T-helper 17 cell (primary cell): ENCODE measurements at regions not wholly inside any gene's neighbourhood (a gene's known extent, or its start where the extent isn't known, plus 50 kb on each side); places are given as distances from the start of the nearest gene placed in this dataset.

Experiments
- ATAC-seq: fragments of 150-1000 bp; cut with Tn5 transposase; 2 replicates; pipeline ENCODE4 v1.10.0; 2021; ENCODE audit warnings: mild to moderate bottlenecking, moderate library complexity
- DNase-seq, 3 donors: peaks; one replicate each; pipeline versions ENCODE4 v3.0.0 to v3.0.0-alpha.2; 2020 to 2021
- H3K9me3 ChIP-seq: one replicate; pipeline ENCODE4 v1.7.0; 2013; ENCODE audit warnings: low read length, mild to moderate bottlenecking; ENCODE audit not compliant: control insufficient read depth, poor library complexity, severe bottlenecking
- H3K27ac Mint-ChIP-seq: one replicate; pipeline ENCODE4 v1.8.0; 2022; ENCODE audit warnings: mild to moderate bottlenecking, moderate library complexity, mixed read lengths
- H3K27me3 Mint-ChIP-seq: one replicate; pipeline ENCODE4 v1.8.0; 2022; ENCODE audit warnings: mixed read lengths
- H3K36me3 Mint-ChIP-seq: one replicate; pipeline ENCODE4 v1.8.0; 2022; ENCODE audit warnings: low read depth, mixed read lengths
- H3K4me1 Mint-ChIP-seq: one replicate; pipeline ENCODE4 v1.8.0; 2022; ENCODE audit warnings: mild to moderate bottlenecking, mixed read lengths
- H3K4me3 Mint-ChIP-seq: one replicate; pipeline ENCODE4 v1.8.0; 2022; ENCODE audit warnings: mild to moderate bottlenecking, moderate library complexity, mixed read lengths

GRCh38 chr21:23463365-23463764, 2143.9 kb downstream of the MRPL39 start:
- H3K4me3 Mint-ChIP-seq, result no peak overlapping the region
- no peak overlapping the region for H3K27ac Mint-ChIP-seq
- no peaks in the 10 kb centered on the region for H3K9me3 ChIP-seq
- H3K27me3 Mint-ChIP-seq, result no peaks in the 10 kb centered on the region
- DNase-seq, result no peak
- no peaks in the 10 kb centered on the region for H3K4me1 Mint-ChIP-seq
- no peak for ATAC-seq
- no peaks in the 10 kb centered on the region for H3K36me3 Mint-ChIP-seq

- Mint-ChIP-seq H3K4me1 (no peaks in the 10 kb centered on the region), H3K4me3 (no peak overlapping the region), H3K27me3 (no peaks in the 10 kb centered on the region), H3K36me3 (no peaks in the 10 kb centered on the region), H3K27ac (no peak overlapping the region)
- DNase-seq (no peak), ATAC-seq (no peak)
- no peaks in the 10 kb centered on the region for H3K9me3 ChIP-seq
Observed at GRCh38 chr21:23455676-23456075, 2151.6 kb downstream of the MRPL39 start.

GRCh38 chr21:23452384-23453083, 2154.7 kb downstream of the MRPL39 start:
- Mint-ChIP-seq H3K27me3 (no peaks in the 10 kb centered on the region), H3K27ac (no peak overlapping the region), H3K36me3 (no peaks in the 10 kb centered on the region), H3K4me3 (no peak overlapping the region), H3K4me1 (no peaks in the 10 kb centered on the region)
- ATAC-seq, result no peak
- H3K9me3 ChIP-seq, result no peaks in the 10 kb centered on the region
- DNase-seq, result no peak

- ATAC-seq (no peak), DNase-seq (no peak)
- no peaks in the 10 kb centered on the region for H3K4me1 Mint-ChIP-seq
- H3K9me3 ChIP-seq, result no peaks in the 10 kb centered on the region
- H3K27me3 Mint-ChIP-seq, result no peaks in the 10 kb centered on the region
- H3K36me3 Mint-ChIP-seq, result no peaks in the 10 kb centered on the region
- no peak overlapping the region for H3K4me3 Mint-ChIP-seq
- no peak overlapping the region for H3K27ac Mint-ChIP-seq
Observed at GRCh38 chr21:23445307-23445706, 2162.0 kb downstream of the MRPL39 start.

- Mint-ChIP-seq H3K27ac (no peak overlapping the region), H3K4me3 (no peak overlapping the region), H3K27me3 (no peaks in the 10 kb centered on the region), H3K4me1 (no peaks in the 10 kb centered on the region), H3K36me3 (no peaks in the 10 kb centered on the region)
- H3K9me3 ChIP-seq, result no peaks in the 10 kb centered on the region
- ATAC-seq, result no peak
- DNase-seq, result no peak
Observed at GRCh38 chr21:23438081-23438480, 2169.2 kb downstream of the MRPL39 start.

GRCh38 chr21:23402929-23403520, 2204.3 kb downstream of the MRPL39 start:
- H3K9me3 ChIP-seq, result no peaks in the 10 kb centered on the region
- Mint-ChIP-seq H3K4me1 (no peaks in the 10 kb centered on the region), H3K4me3 (no peak overlapping the region), H3K27me3 (no peaks in the 10 kb centered on the region), H3K27ac (no peak overlapping the region), H3K36me3 (no peaks in the 10 kb centered on the region)
- no peak for DNase-seq
- no peak for ATAC-seq

- no peak overlapping the region for H3K4me3 Mint-ChIP-seq
- H3K9me3 ChIP-seq, result no peaks in the 10 kb centered on the region
Observed at GRCh38 chr21:23401278-23401677, 2206.0 kb downstream of the MRPL39 start.

GRCh38 chr21:23398726-23399125, 2208.6 kb downstream of the MRPL39 start:
- H3K4me3 Mint-ChIP-seq, result no peak overlapping the region
- no peak overlapping the region for H3K27ac Mint-ChIP-seq
- ATAC-seq (no peak), DNase-seq (no peak)
- H3K4me1 Mint-ChIP-seq, result no peaks in the 10 kb centered on the region
- H3K36me3 Mint-ChIP-seq, result no peaks in the 10 kb centered on the region
- no peaks in the 10 kb centered on the region for H3K9me3 ChIP-seq
- H3K27me3 Mint-ChIP-seq, result no peaks in the 10 kb centered on the region

More at GRCh38 chr21:23401278-23401677, 2206.0 kb downstream of the MRPL39 start:
- no peak overlapping the region for H3K27ac Mint-ChIP-seq
- H3K4me1 Mint-ChIP-seq, result no peaks in the 10 kb centered on the region
- ATAC-seq (no peak), DNase-seq (no peak)
- H3K27me3 Mint-ChIP-seq, result no peaks in the 10 kb centered on the region
- no peaks in the 10 kb centered on the region for H3K36me3 Mint-ChIP-seq

- H3K4me1 Mint-ChIP-seq, result no peaks in the 10 kb centered on the region
- DNase-seq, result no peak
- no peak overlapping the region for H3K4me3 Mint-ChIP-seq
- no peaks in the 10 kb centered on the region for H3K9me3 ChIP-seq
- no peaks in the 10 kb centered on the region for H3K27me3 Mint-ChIP-seq
- H3K36me3 Mint-ChIP-seq, result no peaks in the 10 kb centered on the region
- ATAC-seq, result no peak
- no peak overlapping the region for H3K27ac Mint-ChIP-seq
Observed at GRCh38 chr21:23394458-23394857, 2212.8 kb downstream of the MRPL39 start.

GRCh38 chr21:23384679-23385078, 2222.6 kb downstream of the MRPL39 start:
- no peaks in the 10 kb centered on the region for H3K4me1 Mint-ChIP-seq
- H3K36me3 Mint-ChIP-seq, result no peaks in the 10 kb centered on the region
- H3K27ac Mint-ChIP-seq, result no peak overlapping the region
- ATAC-seq, result no peak
- no peak for DNase-seq
- H3K27me3 Mint-ChIP-seq, result no peaks in the 10 kb centered on the region
- H3K9me3 ChIP-seq, result peaks cover 4% of the 10 kb centered on the region
- H3K4me3 Mint-ChIP-seq, result no peak overlapping the region

- Mint-ChIP-seq H3K4me1 (no peaks in the 10 kb centered on the region), H3K36me3 (no peaks in the 10 kb centered on the region), H3K27me3 (no peaks in the 10 kb centered on the region), H3K27ac (no peak overlapping the region), H3K4me3 (no peak overlapping the region)
- ATAC-seq (no peak), DNase-seq (no peak)
- no peaks in the 10 kb centered on the region for H3K9me3 ChIP-seq
Observed at GRCh38 chr21:23374155-23374554, 2233.1 kb downstream of the MRPL39 start.

GRCh38 chr21:23356905-23357304, 2250.4 kb downstream of the MRPL39 start:
- no peaks in the 10 kb centered on the region for H3K4me1 Mint-ChIP-seq
- DNase-seq (no peak), ATAC-seq (no peak)
- H3K27me3 Mint-ChIP-seq, result no peaks in the 10 kb centered on the region
- no peaks in the 10 kb centered on the region for H3K36me3 Mint-ChIP-seq
- H3K27ac Mint-ChIP-seq, result no peak overlapping the region
- H3K9me3 ChIP-seq, result no peaks in the 10 kb centered on the region
- H3K4me3 Mint-ChIP-seq, result no peak overlapping the region

GRCh38 chr21:23316190-23316589, 2291.1 kb downstream of the MRPL39 start:
- H3K27ac Mint-ChIP-seq, result no peak overlapping the region
- no peaks in the 10 kb centered on the region for H3K27me3 Mint-ChIP-seq
- H3K4me1 Mint-ChIP-seq, result no peaks in the 10 kb centered on the region
- ATAC-seq, result no peak
- H3K36me3 Mint-ChIP-seq, result no peaks in the 10 kb centered on the region
- H3K9me3 ChIP-seq, result no peaks in the 10 kb centered on the region
- no peak for DNase-seq
- H3K4me3 Mint-ChIP-seq, result no peak overlapping the region

- Mint-ChIP-seq H3K4me3 (no peak overlapping the region), H3K36me3 (no peaks in the 10 kb centered on the region), H3K27ac (no peak overlapping the region)
Observed at GRCh38 chr21:23308741-23309140, 2298.5 kb downstream of the MRPL39 start.

More at GRCh38 chr21:23308741-23309140, 2298.5 kb downstream of the MRPL39 start:
- no peak for ATAC-seq
- Mint-ChIP-seq H3K27me3 (no peaks in the 10 kb centered on the region), H3K4me1 (no peaks in the 10 kb centered on the region)
- no peak for DNase-seq
- no peaks in the 10 kb centered on the region for H3K9me3 ChIP-seq
